CD4-positive, alpha-beta T cell treated with Interleukin-17A for 1 hour (primary cell): ENCODE measurements at regions not wholly inside any gene's neighbourhood (a gene's known extent, or its start where the extent isn't known, plus 50 kb on each side); places are given as distances from the start of the nearest gene placed in this dataset.
"Not testable (repeated sequence)": the region's sequence is repeated elsewhere in the genome, so short reads cannot be mapped to it uniquely, and the experiment has no call there.

Experiments
- DNase-seq: peaks from one replicate; pipeline ENCODE4 v3.0.0-alpha.2; 2020

DNA sequence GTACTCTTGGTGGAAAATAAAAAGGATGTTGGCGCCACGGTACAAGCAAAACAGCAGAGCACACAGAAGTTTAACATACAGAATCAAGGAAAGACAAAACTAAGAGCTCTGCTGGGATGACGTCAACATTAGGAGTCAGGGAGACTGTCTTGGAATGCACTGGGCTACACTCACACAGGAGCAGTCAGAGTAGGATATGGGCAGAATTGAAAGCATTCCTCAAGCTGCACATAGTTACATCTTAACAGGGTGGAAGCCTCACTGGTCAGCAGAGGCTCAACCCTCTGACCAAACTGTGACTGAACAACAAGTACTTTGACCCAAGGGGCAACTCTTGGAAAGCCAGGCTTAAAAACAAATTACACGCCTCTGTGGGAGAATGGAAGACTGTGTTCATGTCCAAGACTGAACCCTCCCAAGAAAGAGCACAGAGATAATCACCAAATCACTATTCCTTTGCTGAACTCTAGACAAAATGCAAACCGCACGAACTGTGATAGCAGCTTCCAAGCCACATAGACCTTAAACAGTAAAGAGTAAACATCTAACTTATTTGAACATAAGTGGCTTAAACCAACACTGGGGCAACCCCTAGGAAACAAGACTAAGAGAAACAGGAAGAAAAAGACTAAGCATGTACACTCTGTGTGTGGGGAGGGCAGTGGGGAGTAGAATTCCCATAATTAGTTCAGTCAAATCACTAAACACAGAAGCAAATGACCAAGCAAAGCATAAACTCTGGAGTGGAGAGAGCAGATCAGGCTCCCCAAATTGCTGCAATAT is 772.7 kb downstream of the PRELID2 start:
- DNase-seq = no peak

DNA sequence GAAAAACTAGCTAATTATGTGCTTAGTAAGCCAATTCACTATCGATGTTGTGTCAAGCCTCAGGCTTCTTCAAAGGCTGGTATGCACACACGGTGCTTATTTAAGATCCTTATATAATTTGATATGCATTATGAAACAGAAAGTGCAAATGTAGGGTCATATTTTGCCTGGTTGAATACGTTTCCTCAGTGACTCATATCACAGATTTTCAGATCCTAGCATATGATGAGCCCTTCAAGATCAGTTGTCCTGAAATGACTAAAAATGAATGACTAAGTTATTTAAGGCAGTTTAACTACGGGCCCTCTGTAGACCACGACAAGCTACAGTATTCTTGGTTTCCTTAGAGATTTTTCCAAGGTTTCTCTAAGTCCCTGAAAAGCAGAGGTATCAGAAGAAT is 778.3 kb downstream of the PRELID2 start:
- DNase-seq = no peak

DNA sequence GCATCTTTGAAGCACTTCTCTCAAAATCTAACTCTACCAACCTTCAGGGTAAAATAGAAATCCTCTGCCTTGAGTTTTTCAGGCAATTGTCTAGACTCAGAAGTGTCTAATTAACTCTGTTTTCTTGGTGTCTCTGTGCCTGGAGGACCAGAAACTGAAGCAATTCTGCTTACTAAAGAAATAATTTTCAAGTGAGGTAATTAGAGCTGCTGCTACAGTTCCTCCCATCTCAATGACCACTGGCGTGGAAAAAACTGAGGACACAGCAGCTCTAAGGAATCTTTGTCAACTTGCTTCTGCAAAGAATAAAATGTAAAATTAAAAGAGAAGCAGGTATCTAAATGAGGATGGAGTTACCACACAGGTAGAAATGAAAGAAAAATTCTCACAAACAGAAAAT is 785.0 kb downstream of the PRELID2 start:
- no peak for DNase-seq

DNA sequence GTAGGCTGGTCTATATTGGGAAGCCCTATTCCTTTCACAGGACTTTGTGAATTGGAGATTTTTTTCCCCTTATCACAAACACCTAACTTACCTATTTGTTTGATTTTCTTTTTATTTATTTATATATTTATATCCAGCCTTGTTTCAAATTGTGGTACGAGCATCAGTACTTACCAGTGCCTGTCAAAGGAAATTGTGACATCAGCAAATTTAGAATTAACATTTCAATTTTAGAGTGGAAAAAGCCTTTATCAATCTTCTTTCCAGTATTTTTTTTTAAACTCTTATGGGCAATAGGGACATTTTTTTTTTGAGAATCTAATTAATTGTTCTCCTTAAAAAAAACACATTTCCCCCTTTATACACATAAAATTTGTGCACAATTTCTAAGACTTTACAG is 790.2 kb downstream of the PRELID2 start:
- no peak for DNase-seq

DNA sequence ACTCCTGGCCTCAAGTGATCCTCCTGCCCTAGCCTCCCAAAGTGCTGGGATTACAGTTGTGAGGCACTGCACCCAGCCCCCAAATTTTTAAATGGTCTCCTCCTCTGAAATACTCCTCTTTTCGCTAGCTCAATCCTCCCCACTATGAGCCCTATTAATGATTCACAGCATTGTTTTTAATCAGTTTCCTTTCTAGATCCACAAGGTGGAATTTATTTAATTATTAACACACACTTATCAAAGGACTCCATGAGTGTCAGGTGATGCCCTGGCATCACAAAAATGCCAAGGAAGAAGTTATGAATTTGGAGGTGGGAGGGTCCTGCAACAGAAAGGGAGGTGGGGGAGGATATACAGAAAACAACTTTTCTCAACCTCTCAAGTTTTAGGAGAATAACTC is 806.5 kb downstream of the PRELID2 start:
- no peak for DNase-seq

DNA sequence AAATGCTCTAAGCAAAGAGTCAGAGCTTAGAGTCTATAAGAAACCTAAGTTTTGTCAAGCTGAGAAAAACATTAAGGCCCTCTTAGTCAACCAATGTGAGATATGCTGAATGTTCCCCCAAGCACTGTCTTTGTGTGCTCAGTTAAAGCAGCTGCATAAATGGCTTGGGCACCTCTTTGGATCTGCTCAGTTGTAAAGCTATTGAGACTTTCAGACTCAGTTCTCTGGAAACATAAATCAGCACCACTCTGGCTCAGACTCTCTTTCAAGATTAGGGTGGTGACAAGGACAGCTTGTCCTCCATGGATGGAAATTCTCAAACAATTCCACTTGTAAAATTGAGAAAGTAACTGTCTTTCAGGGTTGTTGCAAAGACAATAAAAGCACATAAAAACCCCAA is 807.9 kb downstream of the PRELID2 start:
- no peak for DNase-seq

DNA sequence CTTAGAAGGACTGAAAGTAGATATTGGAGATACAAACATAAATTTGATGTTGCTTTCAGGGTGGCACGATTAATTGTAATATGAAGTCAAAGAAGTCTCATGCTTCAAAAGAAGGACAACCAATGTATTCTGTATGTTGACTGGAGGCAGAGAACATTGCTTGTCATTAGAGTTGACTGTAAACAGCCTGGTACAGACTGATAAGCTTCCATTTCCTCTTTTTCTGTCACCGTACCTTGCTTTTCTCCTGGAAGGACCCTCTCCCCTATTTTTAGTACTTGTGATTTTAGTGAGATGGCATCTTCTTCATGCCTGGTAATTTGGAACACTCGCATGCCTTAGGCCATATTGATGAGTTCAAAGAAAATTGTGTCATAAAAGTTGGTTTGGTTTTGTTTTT is 809.4 kb downstream of the PRELID2 start:
- DNase-seq = no peak

DNA sequence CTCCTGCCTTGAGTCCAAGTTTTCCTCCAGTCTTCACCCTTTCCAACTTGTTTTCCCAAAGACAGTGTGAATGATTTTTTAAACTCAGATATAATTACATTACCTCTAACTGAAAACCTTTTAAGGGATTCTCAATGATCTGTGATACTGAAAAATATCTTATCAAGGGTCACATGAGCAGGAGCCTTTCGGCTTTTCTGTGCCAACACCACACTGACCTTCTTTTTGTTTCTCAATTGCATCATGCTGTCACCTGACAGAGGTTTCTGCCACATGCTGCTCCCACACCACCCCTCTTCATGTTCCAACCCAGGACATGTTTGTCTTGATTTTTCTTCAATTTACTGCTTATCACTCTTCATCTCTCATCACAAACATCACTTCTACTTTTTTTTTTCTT is 820.0 kb downstream of the PRELID2 start:
- DNase-seq = no peak

DNA sequence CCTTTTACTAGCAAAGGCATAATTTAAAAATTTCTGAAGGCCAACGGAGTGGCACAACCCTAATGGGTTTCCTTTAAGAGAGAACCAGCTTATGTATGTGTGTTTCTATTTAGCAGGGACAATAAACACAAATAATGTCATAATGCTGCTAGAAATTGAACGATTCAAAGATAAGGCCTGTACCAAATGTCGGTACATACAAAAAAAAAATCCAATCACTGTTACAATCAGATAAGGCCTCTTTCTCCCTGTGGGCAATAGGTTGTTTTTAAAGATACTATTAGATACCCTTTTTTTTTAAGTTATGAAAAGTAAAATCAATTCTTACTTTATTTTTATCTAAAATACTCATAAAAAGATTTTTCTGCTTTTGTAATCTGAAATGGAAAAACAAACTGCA is 821.0 kb downstream of the PRELID2 start:
- DNase-seq = no peak

DNA sequence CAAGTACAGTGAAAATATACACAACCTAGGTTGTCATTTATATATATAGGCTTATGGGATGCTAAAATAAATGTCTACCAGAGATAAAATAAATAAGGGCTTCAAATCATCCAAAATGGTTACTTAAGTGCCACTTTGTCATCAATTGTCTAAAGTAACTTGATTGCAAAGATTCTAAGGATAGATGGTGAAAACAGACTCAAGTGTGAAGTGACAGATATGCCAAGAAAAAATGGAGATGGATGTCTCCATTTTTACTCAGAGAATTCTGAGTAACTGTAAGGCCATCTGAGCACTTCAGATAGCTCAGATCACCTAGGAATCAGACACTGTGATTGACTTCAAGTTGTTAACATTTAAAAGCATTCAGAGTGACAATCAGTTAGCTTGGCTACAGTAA is 824.3 kb downstream of the PRELID2 start:
- no peak for DNase-seq

DNA sequence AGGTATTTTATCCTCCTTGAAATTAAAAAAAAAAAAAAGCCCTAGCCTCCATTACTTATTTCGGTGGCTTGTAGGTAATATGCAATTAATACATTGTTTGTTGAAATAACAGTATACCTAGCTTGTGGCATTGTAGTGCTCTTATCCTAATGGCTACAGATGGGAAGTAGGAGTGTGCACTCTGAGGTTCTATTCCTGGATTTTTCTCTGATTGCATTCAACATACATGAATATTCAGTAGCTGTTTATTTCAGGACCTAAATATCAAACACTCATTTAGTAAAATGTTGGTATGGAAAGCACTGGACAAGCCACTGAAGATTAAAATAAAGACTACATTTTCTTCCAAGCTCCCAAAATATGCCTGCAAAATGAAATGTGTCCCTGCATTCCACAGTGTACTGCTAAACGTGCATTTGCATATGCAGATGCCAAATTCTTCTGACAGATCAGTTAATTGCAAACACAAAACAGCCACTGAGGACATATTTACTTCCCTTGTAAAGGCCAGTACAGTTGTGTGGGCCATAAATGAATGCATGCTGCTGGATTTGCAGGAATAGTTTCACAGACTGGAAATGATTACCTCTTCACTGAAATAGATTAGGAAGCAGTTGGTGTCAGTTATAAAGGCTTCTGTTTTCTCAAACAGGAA is 826.1 kb downstream of the PRELID2 start:
- no peak for DNase-seq

DNA sequence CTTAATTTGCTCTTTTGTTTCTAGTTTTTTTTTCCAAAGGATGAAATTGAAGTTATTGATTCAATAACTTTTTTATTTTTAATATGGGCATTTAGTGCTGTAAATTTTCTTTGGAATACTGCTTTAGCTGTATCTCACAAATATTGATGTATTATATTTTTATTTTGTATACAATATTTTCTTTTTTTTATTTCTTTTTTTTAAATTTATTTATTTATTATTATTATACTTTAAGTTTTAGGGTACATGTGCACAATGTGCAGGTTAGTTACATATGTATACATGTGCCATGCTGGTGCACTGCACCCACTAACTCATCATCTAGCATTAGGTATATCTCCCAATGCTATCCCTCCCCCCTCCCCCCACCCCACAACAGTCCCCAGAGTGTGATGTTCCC is 823.7 kb downstream of the KCTD16 start:
- DNase-seq = not testable (repeated sequence)

DNA sequence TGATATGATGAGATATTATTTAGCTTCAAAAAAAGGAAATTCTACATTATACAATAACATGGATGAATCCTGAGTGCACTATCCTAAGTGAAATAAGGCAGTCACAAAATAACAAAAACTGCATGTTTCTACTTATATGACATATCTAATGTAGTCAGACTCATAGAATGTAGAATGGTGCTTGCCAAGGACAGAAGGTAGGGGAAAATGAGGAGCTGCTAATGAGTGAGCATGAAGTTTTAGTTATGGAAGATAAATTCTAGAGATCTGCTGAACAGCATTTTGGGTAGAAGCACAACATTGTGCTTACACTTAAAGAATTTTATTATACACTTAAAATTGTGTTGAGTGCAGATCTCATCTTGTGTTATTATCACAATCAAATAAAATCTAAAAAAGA is 812.4 kb downstream of the KCTD16 start:
- DNase-seq = no peak

DNA sequence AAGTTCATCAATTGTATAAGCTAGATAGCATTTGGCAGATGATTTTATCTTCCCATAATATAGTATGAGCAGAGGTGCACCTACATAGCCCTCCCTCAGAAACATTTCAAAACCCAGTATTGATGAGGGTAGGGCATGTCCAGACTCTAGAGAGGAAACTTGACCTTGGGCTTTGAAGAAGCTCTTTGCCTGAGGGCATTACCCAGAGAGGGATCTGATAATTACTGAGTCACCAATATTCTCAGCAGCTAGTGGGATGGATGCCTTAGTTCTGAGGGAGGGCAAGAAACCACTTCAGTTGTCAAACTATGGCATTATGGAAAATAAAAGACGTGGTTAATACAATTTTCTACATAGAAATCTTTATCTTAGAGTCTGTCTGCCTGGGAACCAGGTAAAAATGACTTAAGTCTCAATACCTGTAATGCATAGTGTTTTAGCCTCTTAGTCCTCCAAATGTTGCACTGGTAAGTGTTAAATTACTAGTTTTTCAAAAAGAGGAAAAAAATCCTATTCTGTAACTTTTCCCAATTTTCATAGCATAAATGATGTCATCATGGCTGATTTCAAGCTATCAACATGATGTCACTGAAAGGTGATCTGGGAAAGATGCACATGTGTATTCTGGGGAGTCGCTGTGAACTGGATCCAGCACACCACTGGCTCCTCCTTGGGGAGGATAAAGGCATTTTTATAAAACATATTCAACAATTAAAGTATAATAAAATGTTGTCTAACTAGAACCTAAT is 809.0 kb downstream of the KCTD16 start:
- no peak for DNase-seq

DNA sequence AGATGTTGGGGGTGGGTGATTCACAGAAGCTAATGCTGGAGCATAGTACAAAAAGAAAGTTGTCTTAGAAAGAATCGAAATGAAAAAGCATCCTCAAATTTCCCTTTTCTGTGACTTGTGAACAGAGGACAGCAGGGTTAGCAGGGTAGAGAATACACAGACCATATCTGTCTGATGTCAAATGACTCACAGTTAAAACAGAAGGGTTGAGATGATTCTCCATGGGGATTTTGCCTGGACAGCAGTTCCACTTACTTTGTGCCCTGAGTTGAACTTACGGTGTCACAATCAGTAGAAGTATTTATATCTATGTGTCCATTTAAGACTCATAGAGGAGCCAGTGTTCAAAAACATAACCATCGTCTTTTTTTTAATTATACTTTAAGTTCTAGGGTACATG is 801.6 kb downstream of the KCTD16 start:
- no peak for DNase-seq

DNA sequence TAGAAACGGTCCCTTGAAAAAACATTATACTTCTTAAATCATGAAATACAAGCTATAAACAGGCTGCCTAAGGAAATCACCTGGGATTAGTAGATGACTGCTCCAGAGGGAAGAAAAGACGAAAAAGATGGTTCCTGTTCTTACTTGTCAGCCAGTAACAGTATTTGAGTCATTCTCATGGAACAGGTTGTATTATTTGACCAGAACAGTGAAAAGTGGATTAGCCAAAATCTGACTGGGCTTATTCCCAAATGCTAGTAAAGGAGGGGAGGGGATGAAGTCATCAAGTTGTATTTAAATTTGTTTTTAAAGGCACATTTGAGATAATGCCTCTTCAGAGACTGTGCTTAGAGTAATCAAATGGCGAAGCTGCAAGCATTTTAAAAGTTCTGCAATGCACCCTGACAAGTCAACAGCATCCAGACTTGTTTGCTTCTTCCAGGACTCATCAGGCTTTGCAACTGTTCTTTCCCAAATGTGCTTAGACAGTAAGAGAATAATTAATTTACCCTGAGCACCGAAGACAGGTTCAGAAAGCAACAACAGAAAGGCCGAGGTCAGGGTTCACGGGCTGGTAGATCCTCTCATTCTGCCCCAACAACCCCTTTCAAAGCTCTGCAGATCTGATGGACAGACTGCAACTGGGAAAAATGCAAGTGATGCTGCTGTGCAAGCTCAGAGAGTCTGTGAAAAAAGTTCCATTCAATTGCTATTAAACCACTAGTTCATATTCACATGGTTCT is 800.6 kb downstream of the KCTD16 start:
- DNase-seq = no peak

DNA sequence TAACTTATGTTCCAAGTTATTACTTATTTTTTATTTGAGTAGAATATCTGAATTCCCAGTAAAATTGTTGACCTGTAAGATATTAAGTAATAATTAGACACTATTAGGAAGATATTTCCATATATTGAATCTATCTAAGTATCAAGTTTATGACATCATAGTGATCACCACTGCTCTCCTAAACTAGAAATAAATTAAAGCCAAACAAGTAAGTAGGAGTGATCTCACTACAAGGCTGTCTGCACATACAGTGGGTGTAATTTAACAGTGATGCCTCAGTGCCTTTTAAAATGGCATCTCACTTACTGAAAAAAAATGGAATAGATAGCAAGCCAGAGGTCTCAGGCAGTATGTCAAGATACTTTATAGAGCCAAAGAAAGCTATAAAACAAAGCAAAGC is 789.6 kb downstream of the KCTD16 start:
- DNase-seq = no peak

DNA sequence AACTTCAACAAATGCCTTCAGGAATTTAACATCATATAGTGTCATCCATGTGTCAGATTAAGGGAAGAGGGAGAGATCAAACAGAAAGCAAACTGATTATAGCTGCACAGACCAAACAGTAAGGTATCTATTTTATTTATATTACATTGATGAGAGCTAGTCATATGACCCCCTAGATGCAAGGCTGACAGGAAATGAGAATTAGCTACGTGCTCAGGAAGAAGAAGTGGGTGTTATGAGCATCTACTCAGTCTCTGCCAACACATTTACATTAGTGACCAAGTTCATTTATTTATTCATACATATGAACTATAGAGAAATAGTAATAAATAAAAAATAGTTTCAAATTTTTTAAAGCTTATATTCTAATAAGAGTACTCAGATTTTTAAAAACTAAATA is 787.3 kb downstream of the KCTD16 start:
- DNase-seq = no peak

DNA sequence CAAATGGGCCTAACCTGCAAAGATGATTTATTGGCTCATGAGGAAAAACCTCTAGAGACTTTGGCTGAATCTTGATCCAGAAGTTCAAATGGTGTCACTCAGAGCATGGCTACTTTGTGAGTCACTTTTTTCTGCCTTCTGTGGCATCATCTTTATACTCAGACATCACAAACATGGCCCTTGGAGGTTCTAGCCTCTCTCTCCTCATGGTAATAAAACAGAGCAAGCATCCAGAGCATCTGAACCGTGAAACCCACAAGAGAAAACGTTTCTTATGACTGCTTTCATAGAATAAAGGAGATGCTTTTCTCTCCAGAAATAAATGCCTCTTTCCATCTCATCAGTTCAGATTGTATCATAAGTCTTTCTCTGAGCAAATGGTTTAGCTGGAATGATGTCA is 780.3 kb downstream of the KCTD16 start:
- DNase-seq = no peak

DNA sequence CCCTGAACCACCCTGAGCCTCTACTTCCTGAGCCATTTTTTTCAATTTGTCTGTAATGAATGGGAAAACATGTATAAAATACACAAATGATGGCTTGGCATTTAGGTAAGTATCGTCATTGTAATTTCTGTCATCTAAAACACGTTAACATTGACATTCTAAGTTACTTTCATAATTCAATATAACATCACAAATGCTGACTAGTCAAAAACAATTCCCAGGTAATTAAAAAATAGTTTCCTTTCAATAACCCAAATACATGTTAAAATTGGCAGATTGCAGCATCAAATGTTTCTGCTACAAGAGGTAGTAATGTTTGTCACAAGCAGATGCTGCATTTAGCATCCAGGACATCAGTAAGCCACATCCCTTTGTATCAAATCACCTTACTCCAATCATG is 776.4 kb downstream of the KCTD16 start:
- no peak for DNase-seq

DNA sequence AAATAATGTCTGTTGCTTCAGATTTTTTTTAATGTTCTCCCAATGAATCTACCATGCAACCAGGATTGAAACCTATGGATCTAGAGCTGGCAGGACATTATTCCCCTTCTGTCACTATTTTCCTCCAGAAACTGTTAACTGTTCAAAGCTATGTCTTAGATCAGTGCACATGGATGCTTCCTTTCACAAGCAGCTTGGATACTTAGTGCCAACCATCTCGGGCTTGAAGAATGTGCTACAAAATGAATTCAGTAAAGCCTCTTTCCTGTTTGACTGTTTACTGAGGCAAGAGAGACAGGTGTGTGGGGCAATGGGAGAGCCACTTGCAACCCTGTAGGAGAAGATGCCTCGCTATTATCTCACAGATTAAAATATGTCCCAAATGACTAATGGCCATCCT is 774.8 kb downstream of the KCTD16 start:
- no peak for DNase-seq

DNA sequence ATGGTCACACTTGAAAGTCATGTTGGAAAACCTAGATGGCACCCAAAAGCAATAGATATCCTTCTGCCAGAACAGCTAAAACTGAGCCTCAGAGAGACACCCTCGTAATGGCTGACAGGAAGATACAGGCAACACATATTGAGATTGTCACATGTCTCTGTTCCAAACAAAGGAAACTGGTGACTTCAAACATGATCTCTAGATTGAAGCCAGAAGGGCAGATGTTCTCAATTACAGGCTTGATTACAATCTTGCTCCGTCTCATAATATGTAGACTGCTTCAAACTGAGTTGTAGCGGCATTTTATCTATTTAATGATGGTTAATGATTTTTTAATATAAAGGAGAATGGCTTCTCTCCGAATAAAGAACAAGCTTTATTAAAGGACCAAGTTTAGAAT is 774.3 kb downstream of the KCTD16 start:
- DNase-seq = no peak

DNA sequence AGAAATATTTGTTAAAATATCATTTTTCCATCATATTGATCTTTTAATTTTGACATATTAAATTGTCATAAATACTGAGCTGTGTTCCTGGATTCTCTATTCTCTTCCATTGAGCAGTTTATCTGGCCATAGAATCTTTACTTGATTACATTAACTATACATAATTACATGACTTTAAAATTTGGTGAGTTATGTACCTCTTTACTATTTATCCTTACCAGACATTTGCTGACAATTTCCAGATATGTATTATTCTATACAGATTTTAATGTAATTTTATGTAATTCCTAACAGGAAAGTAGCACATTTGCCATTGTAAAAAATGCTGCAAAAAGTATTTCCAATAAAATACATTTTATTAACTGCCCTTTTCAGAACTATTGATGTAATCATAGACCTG is 770.3 kb downstream of the KCTD16 start:
- no peak for DNase-seq

DNA sequence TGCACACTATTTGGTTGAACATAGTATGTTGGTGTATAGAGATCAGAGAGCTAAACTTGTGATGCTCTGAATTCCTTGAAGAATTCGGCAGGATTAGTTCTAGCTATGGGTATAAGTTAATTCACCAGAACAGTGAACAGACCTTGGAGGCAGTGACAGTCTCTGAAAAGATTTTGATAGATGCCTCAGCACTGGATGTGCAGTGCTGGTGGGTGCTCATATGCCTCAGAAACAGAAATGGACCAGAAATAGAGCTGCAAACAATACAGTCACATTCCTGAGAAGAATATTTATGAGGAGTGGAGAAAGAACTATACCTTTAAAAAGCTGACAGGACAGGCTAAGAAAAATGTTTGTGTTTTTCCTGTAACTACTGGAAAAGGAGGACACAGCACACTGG is 747.7 kb downstream of the KCTD16 start:
- no peak for DNase-seq
